Neural cell (in vitro differentiated cells): ENCODE measurements at regions not wholly inside any gene's neighbourhood (a gene's known extent, or its start where the extent isn't known, plus 50 kb on each side); places are given as distances from the start of the nearest gene placed in this dataset.

Experiments
- H2AFZ ChIP-seq: fragments of 200-600, 300-800 bp; sonication (generic), shearing (Covaris generic); 2 replicates; pipeline ENCODE4 v1.6.0; 2014; ENCODE audit warnings: low read depth, mild to moderate bottlenecking, antibody characterized with exemption, low read length, moderate library complexity
- H3F3A ChIP-seq: fragments of 200-600 bp; shearing (Covaris generic); 2 replicates; pipeline ENCODE4 v1.6.1; 2016; ENCODE audit warnings: mild to moderate bottlenecking, moderate library complexity, mixed read lengths, antibody characterized with exemption, low read length; ENCODE audit not compliant: insufficient read depth, poor library complexity, severe bottlenecking
- H3K27ac ChIP-seq: fragments of 200-600, 300-800 bp; sonication (generic), shearing (Covaris generic); 2 replicates; pipeline ENCODE4 v1.5.1; 2014; ENCODE audit warnings: mild to moderate bottlenecking, low read length, moderate library complexity
- H3K27me3 ChIP-seq: fragments of 300-800, 200-600 bp; sonication (generic), shearing (Covaris generic); 2 replicates; pipeline ENCODE4 v1.6.0; 2014; ENCODE audit warnings: mild to moderate bottlenecking, low read depth, low read length, moderate library complexity; ENCODE audit not compliant: insufficient read depth
- H3K36me3 ChIP-seq: fragments of 300-800, 200-600 bp; sonication (generic), shearing (Covaris generic); 2 replicates; pipeline ENCODE4 v1.5.1; 2014; ENCODE audit warnings: mild to moderate bottlenecking, antibody characterized with exemption, low read length, moderate library complexity; ENCODE audit not compliant: insufficient read depth
- H3K4me2 ChIP-seq: fragments of 300-800, 200-600 bp; sonication (generic), shearing (Covaris generic); 2 replicates; pipeline ENCODE4 v1.6.0; 2014; ENCODE audit warnings: mild to moderate bottlenecking, low read length
- H3K4me3 ChIP-seq: fragments of 300-800, 200-600 bp; sonication (generic), shearing (Covaris generic); 2 replicates; pipeline ENCODE4 v1.5.1; 2014; ENCODE audit warnings: mild to moderate bottlenecking, low read length, moderate library complexity
- H3K79me2 ChIP-seq: fragments of 200-600 bp; shearing (Covaris generic); replicated peaks from 2 replicates; pipeline ENCODE4 v1.6.0; 2014; ENCODE audit warnings: mild to moderate bottlenecking, low read length, moderate library complexity; ENCODE audit not compliant: insufficient read depth
- H3K9ac ChIP-seq: fragments of 300-800, 200-600 bp; sonication (generic), shearing (Covaris generic); 2 replicates; pipeline ENCODE4 v1.6.1; 2016; ENCODE audit warnings: mild to moderate bottlenecking, low read length, mixed read lengths
- H3K9me2 ChIP-seq: fragments of 200-600 bp; shearing (Covaris generic); 2 replicates; pipeline ENCODE4 v1.6.1; 2016; ENCODE audit warnings: mild to moderate bottlenecking, low read length, mixed read lengths; ENCODE audit not compliant: insufficient read depth
- H3K9me3 ChIP-seq: fragments of 200-600, 300-800 bp; sonication (generic), shearing (Covaris generic); 2 replicates; pipeline ENCODE4 v1.6.1; 2016; ENCODE audit warnings: mild to moderate bottlenecking, mixed run types, low read length, moderate library complexity, mixed read lengths
- H4K20me1 ChIP-seq: fragments of 200-600 bp; shearing (Covaris generic); 2 replicates; pipeline ENCODE4 v1.6.1; 2016; ENCODE audit warnings: mild to moderate bottlenecking, mixed run types; ENCODE audit not compliant: insufficient read depth
- EP300 ChIP-seq: fragments of 450-650 bp; conservative IDR thresholded peaks from 2 replicates; pipeline ENCODE4 v1.6.1; 2014; ENCODE audit warnings: antibody characterized with exemption, mild to moderate bottlenecking, moderate library complexity; ENCODE audit not compliant: poor library complexity, severe bottlenecking
- EZH2 ChIP-seq: fragments of 200-600, 300-800 bp; shearing (Covaris generic), sonication (generic); IDR thresholded peaks from 2 replicates; pipeline ENCODE4 v1.6.1; 2014; ENCODE audit warnings: antibody characterized with exemption, low read length, borderline replicate concordance, mild to moderate bottlenecking; ENCODE audit not compliant: insufficient read depth, poor library complexity, severe bottlenecking
- MXI1 ChIP-seq: fragments of 450-650 bp; conservative IDR thresholded peaks from 2 replicates; pipeline ENCODE4 v1.6.1; 2014; ENCODE audit warnings: antibody characterized with exemption, mild to moderate bottlenecking; ENCODE audit not compliant: poor library complexity, severe bottlenecking
- POLR2AphosphoS5 ChIP-seq: IDR thresholded peaks from 2 replicates; pipeline ENCODE4 v1.6.1; 2012
- RAD21 ChIP-seq: fragments of 450-650 bp; conservative IDR thresholded peaks from 2 replicates; pipeline ENCODE4 v1.6.1; 2014; ENCODE audit warnings: antibody characterized with exemption, mild to moderate bottlenecking, moderate library complexity
- REST ChIP-seq: IDR thresholded peaks from 2 replicates; pipeline ENCODE4 v1.6.1; 2012; ENCODE audit warnings: borderline replicate concordance
- SMC3 ChIP-seq: fragments of 450-650 bp; conservative IDR thresholded peaks from 2 replicates; pipeline ENCODE4 v1.6.1; 2014; ENCODE audit warnings: antibody characterized with exemption, mild to moderate bottlenecking, moderate library complexity; ENCODE audit not compliant: poor library complexity
- TAF1 ChIP-seq: IDR thresholded peaks from 2 replicates; pipeline ENCODE4 v1.6.1; 2012; ENCODE audit warnings: low read depth
- TF ChIP-seq, protein P1 (sequence below): fragments of 450-650 bp; IDR thresholded peaks from 2 replicates; pipeline ENCODE4 v1.5.1; 2014; ENCODE audit warnings: antibody characterized with exemption, mild to moderate bottlenecking, moderate library complexity; ENCODE audit not compliant: poor library complexity, severe bottlenecking

GRCh38 chr1:104726917-104727316 is 977.2 kb downstream of the AMY1C start:
- Histone ChIP-seq H3K36me3 (no peaks in the 10 kb centered on the region), H3K27me3 (no peaks in the 10 kb centered on the region), H3K9me2 (no peaks in the 10 kb centered on the region), H2AFZ (no peak overlapping the region), H3K4me3 (no peak overlapping the region), H3K9me3 (no peaks in the 10 kb centered on the region), H3K27ac (no peak overlapping the region), H3K9ac (no peak overlapping the region), H3F3A (no peaks in the 10 kb centered on the region), H3K4me2 (no peak overlapping the region), H4K20me1 (no peaks in the 10 kb centered on the region), H3K79me2 (no peaks in the 10 kb centered on the region)
- TF ChIP-seq, protein P1, sequence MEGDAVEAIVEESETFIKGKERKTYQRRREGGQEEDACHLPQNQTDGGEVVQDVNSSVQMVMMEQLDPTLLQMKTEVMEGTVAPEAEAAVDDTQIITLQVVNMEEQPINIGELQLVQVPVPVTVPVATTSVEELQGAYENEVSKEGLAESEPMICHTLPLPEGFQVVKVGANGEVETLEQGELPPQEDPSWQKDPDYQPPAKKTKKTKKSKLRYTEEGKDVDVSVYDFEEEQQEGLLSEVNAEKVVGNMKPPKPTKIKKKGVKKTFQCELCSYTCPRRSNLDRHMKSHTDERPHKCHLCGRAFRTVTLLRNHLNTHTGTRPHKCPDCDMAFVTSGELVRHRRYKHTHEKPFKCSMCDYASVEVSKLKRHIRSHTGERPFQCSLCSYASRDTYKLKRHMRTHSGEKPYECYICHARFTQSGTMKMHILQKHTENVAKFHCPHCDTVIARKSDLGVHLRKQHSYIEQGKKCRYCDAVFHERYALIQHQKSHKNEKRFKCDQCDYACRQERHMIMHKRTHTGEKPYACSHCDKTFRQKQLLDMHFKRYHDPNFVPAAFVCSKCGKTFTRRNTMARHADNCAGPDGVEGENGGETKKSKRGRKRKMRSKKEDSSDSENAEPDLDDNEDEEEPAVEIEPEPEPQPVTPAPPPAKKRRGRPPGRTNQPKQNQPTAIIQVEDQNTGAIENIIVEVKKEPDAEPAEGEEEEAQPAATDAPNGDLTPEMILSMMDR: no peak
- TF ChIP-seq REST: no peak
- no peak for TF ChIP-seq TAF1
- TF ChIP-seq EZH2: no peak
- TF ChIP-seq RAD21: no peak
- no peak for TF ChIP-seq POLR2AphosphoS5
- no peak for TF ChIP-seq EP300
- no peak for TF ChIP-seq MXI1

GRCh38 chr1:104733866-104734265 is 984.2 kb downstream of the AMY1C start:
- Histone ChIP-seq H3K9me3 (no peaks in the 10 kb centered on the region), H3K9me2 (no peaks in the 10 kb centered on the region), H3K4me2 (no peak overlapping the region), H3K27me3 (no peaks in the 10 kb centered on the region), H3K79me2 (no peaks in the 10 kb centered on the region), H3K36me3 (no peaks in the 10 kb centered on the region), H3F3A (no peaks in the 10 kb centered on the region), H3K9ac (no peak overlapping the region), H4K20me1 (no peaks in the 10 kb centered on the region), H3K27ac (no peak overlapping the region), H3K4me3 (no peak overlapping the region), H2AFZ (no peak overlapping the region)
- TF ChIP-seq REST: no peak
- no peak for TF ChIP-seq EZH2
- TF ChIP-seq SMC3: no peak
- TF ChIP-seq TAF1: no peak
- TF ChIP-seq EP300: no peak
